Breast epithelium (tissue), 4 donors: ENCODE measurements at regions not wholly inside any gene's neighbourhood (a gene's known extent, or its start where the extent isn't known, plus 50 kb on each side); places are given as distances from the start of the nearest gene placed in this dataset.

ENCODE experiments used
- DNase-seq, 2 donors: peaks; one replicate each; pipeline ENCODE4 v3.0.0-alpha.2; 2019; ENCODE audit warnings: low spot score in 2 of 2
- H3K27ac ChIP-seq, 2 donors: fragments of 200-600 bp; sonication (generic) in 1 of 2; one replicate each; pipeline ENCODE4 v1.5.1; 2016 to 2019; ENCODE audit warnings: mild to moderate bottlenecking in 1 of 2
- H3K27me3 ChIP-seq, 2 donors: fragments of 200-600 bp; sonication (generic) in 1 of 2; one replicate each; pipeline versions ENCODE4 v1.5.1 to v1.6.0; 2017 to 2019; ENCODE audit warnings: control low read depth in 1 of 2, mild to moderate bottlenecking in 1 of 2
- H3K36me3 ChIP-seq: fragments of 200-600 bp; one replicate; pipeline ENCODE4 v1.5.1; 2019
- H3K4me1 ChIP-seq, 2 donors: fragments of 200-600 bp; sonication (generic); one replicate each; pipeline ENCODE4 v1.5.1; 2016 to 2019; ENCODE audit warnings: control low read depth in 1 of 2
- H3K4me3 ChIP-seq, 3 donors: fragments of 200-600 bp; sonication (generic); 1 replicate in 2 of 3; 2 replicates in 1 of 3; pipeline ENCODE4 v1.5.1; 2016 to 2019; ENCODE audit warnings: mild to moderate bottlenecking in 3 of 3, moderate library complexity in 2 of 3
- H3K9me3 ChIP-seq, 2 donors: fragments of 200-600 bp; sonication (generic) in 1 of 2; one replicate each; pipeline ENCODE4 v1.5.1; 2016 to 2019; ENCODE audit warnings: control low read depth in 1 of 2
- CTCF ChIP-seq, 3 donors: fragments of 450-650 bp; IDR thresholded peaks; one replicate each; pipeline ENCODE4 v1.5.1; 2016 to 2017; ENCODE audit warnings: antibody characterized with exemption in 3 of 3, mild to moderate bottlenecking in 3 of 3, moderate library complexity in 3 of 3
- POLR2A ChIP-seq: fragments of 450-650 bp; IDR thresholded peaks from one replicate; pipeline ENCODE4 v1.6.1; 2016; ENCODE audit warnings: antibody characterized with exemption, mild to moderate bottlenecking, moderate library complexity
- POLR2AphosphoS5 ChIP-seq, 3 donors: sonication (generic); formaldehyde crosslinking; IDR thresholded peaks; one replicate each; pipeline ENCODE4 v1.6.1; 2017; ENCODE audit warnings: antibody characterized with exemption in 3 of 3
- intact Hi-C: fragments of 100-400 bp; cut with DNase I; formaldehyde crosslinking; loops from one replicate; pipeline ENCODE4 v1.15.1; 2023; ENCODE audit warnings: low total_unique reads

GRCh38 chr6:120254651-120255050 lies 905.1 kb upstream of the MAN1A1 start:
- H3K27me3 ChIP-seq, result no peaks in the 10 kb centered on the region
- no peak for TF ChIP-seq POLR2AphosphoS5 (IDR thresholded peaks at IDR 0.05)
- no peak for TF ChIP-seq POLR2A
- TF ChIP-seq CTCF (IDR thresholded peaks at IDR 0.05), result no peak
- H3K4me3 ChIP-seq, result no peak overlapping the region
- DNase-seq, result no peak
- peaks cover 0 to 4% of the 10 kb centered on the region in 2 donors for H3K9me3 ChIP-seq
- intact Hi-C loops, result no loop called here
- no peaks in the 10 kb centered on the region for H3K4me1 ChIP-seq
- no peak overlapping the region for H3K27ac ChIP-seq
- H3K36me3 ChIP-seq, result no peaks in the 10 kb centered on the region

GRCh38 chr6:120248451-120248850 lies 898.9 kb upstream of the MAN1A1 start:
- no peak overlapping the region for H3K27ac ChIP-seq
- no peak overlapping the region for H3K4me3 ChIP-seq
- no peaks in the 10 kb centered on the region for H3K4me1 ChIP-seq
- DNase-seq, result no peak
- peaks cover 0 to 4% of the 10 kb centered on the region in 2 donors for H3K9me3 ChIP-seq
- intact Hi-C loops, result no loop called here
- no peaks in the 10 kb centered on the region for H3K36me3 ChIP-seq
- TF ChIP-seq POLR2AphosphoS5 (IDR thresholded peaks at IDR 0.05) (no peak), POLR2A (no peak), CTCF (IDR thresholded peaks at IDR 0.05) (no peak)
- no peaks in the 10 kb centered on the region for H3K27me3 ChIP-seq

GRCh38 chr6:120237221-120237620 lies 887.7 kb upstream of the MAN1A1 start:
- no peaks in the 10 kb centered on the region for H3K4me1 ChIP-seq
- no peak overlapping the region for H3K27ac ChIP-seq
- DNase-seq, result no peak
- no peak overlapping the region for H3K4me3 ChIP-seq
- no peak for TF ChIP-seq CTCF (IDR thresholded peaks at IDR 0.05)
- TF ChIP-seq POLR2AphosphoS5 (IDR thresholded peaks at IDR 0.05), result no peak
- no peak for TF ChIP-seq POLR2A
- no peaks in the 10 kb centered on the region for H3K27me3 ChIP-seq
- H3K36me3 ChIP-seq, result peaks cover 3% of the 10 kb centered on the region
- H3K9me3 ChIP-seq, result peaks cover 6 to 27% of the 10 kb centered on the region in 2 donors
- intact Hi-C loops, result no loop called here

DNA sequence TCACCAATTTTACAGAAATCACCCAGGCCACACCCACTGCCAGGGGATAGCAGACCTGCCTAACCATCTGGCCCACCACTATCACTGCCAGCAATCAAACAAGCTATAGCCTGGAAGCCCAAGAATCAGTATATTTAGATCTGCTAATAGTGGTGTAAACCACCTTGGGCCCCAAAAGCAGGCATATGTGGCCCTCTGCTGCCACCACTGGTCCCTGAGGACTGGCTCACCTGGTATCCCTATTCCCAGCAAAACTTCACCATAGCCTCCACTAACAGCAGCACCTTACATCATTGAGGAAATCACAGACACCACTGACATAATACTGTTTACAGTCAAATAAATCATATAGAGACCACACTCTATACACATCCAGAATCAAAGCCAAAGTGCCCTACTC lies 880.4 kb upstream of the MAN1A1 start:
- no peaks in the 10 kb centered on the region for H3K4me1 ChIP-seq
- TF ChIP-seq POLR2A (no peak), POLR2AphosphoS5 (IDR thresholded peaks at IDR 0.05) (no peak), CTCF (IDR thresholded peaks at IDR 0.05) (no peak)
- intact Hi-C loops, result no loop called here
- H3K9me3 ChIP-seq, result peaks cover 6 to 22% of the 10 kb centered on the region in 2 donors
- no peaks in the 10 kb centered on the region for H3K36me3 ChIP-seq
- no peak overlapping the region for H3K27ac ChIP-seq
- no peak overlapping the region for H3K4me3 ChIP-seq
- no peaks in the 10 kb centered on the region for H3K27me3 ChIP-seq
- no peak for DNase-seq

DNA sequence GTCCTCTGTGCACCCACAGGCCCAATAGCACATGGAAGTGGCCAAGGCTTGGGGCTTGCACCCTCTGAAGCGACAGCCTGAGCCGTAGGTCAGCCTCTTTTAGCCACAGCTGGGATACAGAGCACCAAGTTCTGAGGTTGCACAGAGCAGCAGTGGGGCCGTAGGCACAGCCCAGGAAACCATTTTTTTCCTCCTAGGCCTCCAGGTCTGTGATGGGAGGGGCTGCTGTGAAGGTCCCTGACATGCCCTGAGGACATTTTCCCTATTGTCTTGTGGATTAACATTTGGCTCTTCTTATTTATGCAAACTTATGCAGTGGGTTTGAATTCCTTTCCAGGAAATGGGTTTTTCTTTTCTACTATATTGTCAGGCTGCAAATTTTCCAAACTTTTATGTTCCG lies 878.7 kb upstream of the MAN1A1 start:
- Histone ChIP-seq H3K27ac (no peak overlapping the region), H3K4me1 (no peaks in the 10 kb centered on the region), H3K9me3 (peaks cover 0 to 8% of the 10 kb centered on the region in 2 donors), H3K27me3 (no peaks in the 10 kb centered on the region), H3K36me3 (no peaks in the 10 kb centered on the region), H3K4me3 (no peak overlapping the region)
- TF ChIP-seq CTCF (IDR thresholded peaks at IDR 0.05) (no peak), POLR2A (no peak), POLR2AphosphoS5 (IDR thresholded peaks at IDR 0.05) (no peak)
- intact Hi-C loops, result no loop called here
- DNase-seq, result no peak
